SIG-M5 treated with dmso at 0.1 percent for 504 hours (cell line): ENCODE measurements at regions not wholly inside any gene's neighbourhood (a gene's known extent, or its start where the extent isn't known, plus 50 kb on each side); places are given as distances from the start of the nearest gene placed in this dataset.

Experiments used
- DNase-seq: peaks from one replicate; lab custom pipeline; 2025; ENCODE audit not compliant: unreplicated experiment; lab: John Stamatoyannopoulos, UW

- peak; percentile 80 for DNase-seq
Observed at GRCh38 chr2:39513641-39514094, 76.6 kb upstream of the MAP4K3 start.

GRCh38 chr2:39514825-39515224, 77.7 kb upstream of the MAP4K3 start:
- DNase-seq: no peak

GRCh38 chr2:39515273-39515896, 78.3 kb upstream of the MAP4K3 start:
- DNase-seq: no peak

- DNase-seq: no peak
Observed at GRCh38 chr2:39515897-39516346, 78.8 kb upstream of the MAP4K3 start.

GRCh38 chr2:39516347-39517101, 79.4 kb upstream of the MAP4K3 start:
- DNase-seq: peak; percentile 5

- DNase-seq: no peak
Observed at GRCh38 chr2:39517102-39517436, 80.0 kb upstream of the MAP4K3 start.

- no peak for DNase-seq
Observed at GRCh38 chr2:39517622-39518021, 80.5 kb upstream of the MAP4K3 start.

- DNase-seq: no peak
Observed at GRCh38 chr2:39519886-39520285, 82.8 kb upstream of the MAP4K3 start.

- DNase-seq: no peak
Observed at GRCh38 chr2:39521876-39522517, 84.9 kb upstream of the MAP4K3 start.

GRCh38 chr2:39522518-39522877, 85.4 kb upstream of the MAP4K3 start:
- no peak for DNase-seq

- DNase-seq: no peak
Observed at GRCh38 chr2:39523308-39524044, 86.4 kb upstream of the MAP4K3 start.

- no peak for DNase-seq
Observed at GRCh38 chr2:39524061-39524460, 87.0 kb upstream of the MAP4K3 start.

GRCh38 chr2:39524756-39525635, 87.9 kb upstream of the MAP4K3 start:
- DNase-seq: no peak

GRCh38 chr2:39525636-39526412, 88.7 kb upstream of the MAP4K3 start:
- DNase-seq: no peak

- DNase-seq: no peak
Observed at GRCh38 chr2:39528701-39529100, 91.6 kb upstream of the MAP4K3 start.

- DNase-seq: no peak
Observed at GRCh38 chr2:39529836-39530235, 92.8 kb upstream of the MAP4K3 start.

- no peak for DNase-seq
Observed at GRCh38 chr2:39530411-39530866, 93.4 kb upstream of the MAP4K3 start.

- DNase-seq: no peak
Observed at GRCh38 chr2:39531220-39531777, 94.2 kb upstream of the MAP4K3 start.

- no peak for DNase-seq
Observed at GRCh38 chr2:39532933-39533332, 95.8 kb upstream of the MAP4K3 start.
